K562 (cell line): ENCODE measurements at regions not wholly inside any gene's neighbourhood (a gene's known extent, or its start where the extent isn't known, plus 50 kb on each side); places are given as distances from the start of the nearest gene placed in this dataset.

Experiments used
- ATAC-seq: fragments of 200-7000 bp; cut with Tn5 transposase; 3 replicates; pipeline ENCODE4 v1.9.1; 2020; ENCODE audit warnings: moderate library complexity
- BruUV-seq: library from RNA; stranded (reverse); fragments of 400-500 nt; replicated peaks from 2 replicates; lab custom pipeline; 2021; lab: Mats Ljungman, UMichigan
- CTCF ChIA-PET: fragments of 300-600 bp; formaldehyde crosslinking; extraction: SDS; loops from one replicate; lab custom pipeline; 2021; ENCODE audit warnings: low intra/inter-chr PET ratio; lab: Yijun Ruan, JAX
- POLR2A ChIA-PET: fragments of 300-600, 350-650 bp; sonication (Branson Sonifier 250); formaldehyde crosslinking; extraction: SDS; loops from one replicate; lab custom pipeline; 2021; ENCODE audit warnings: antibody characterized with exemption, inconsistent platforms; lab: Yijun Ruan, JAX
- DNase-seq, 4 experiments: peaks; one replicate each; pipeline versions ENCODE4 v3.0.0 to v3.0.0-alpha.2; 2011 to 2018; ENCODE audit warnings: low spot score in 3 of 4, mixed read lengths in 3 of 4; ENCODE audit errors: extremely low read depth in 1 of 4
- FAIRE-seq: peaks from 2 replicates; lab custom pipeline; 2011; peaks lifted over from hg19 to GRCh38; lab: Jason Lieb, UNC
- H2AFZ ChIP-seq: 2 replicates; pipeline ENCODE4 v1.6.0; 2011; ENCODE audit warnings: low read depth, low read length, control low read depth, inconsistent platforms
- H3K27ac ChIP-seq: fragments of 200-600 bp; 3 replicates; pipeline ENCODE4 v1.8.0; 2011; ENCODE audit warnings: low read depth, mild to moderate bottlenecking, control low read depth, inconsistent platforms, low read length, moderate library complexity, mixed read lengths; ENCODE audit errors: extremely low read depth
- H3K27me3 ChIP-seq, 2 experiments: fragments of 300-600 bp in 1 of 2; 2 replicates in 1 of 2; 3 replicates in 1 of 2; pipeline versions ENCODE4 v1.6.0 to v1.8.0; 2011; ENCODE audit warnings: inconsistent platforms in 2 of 2, low read length in 2 of 2, mild to moderate bottlenecking in 1 of 2, mixed read lengths in 1 of 2, moderate library complexity in 1 of 2; ENCODE audit not compliant: control insufficient read depth in 2 of 2, insufficient read depth in 2 of 2
- H3K36me3 ChIP-seq: fragments of 300-600 bp; 3 replicates; pipeline ENCODE4 v1.8.0; 2011; ENCODE audit warnings: mild to moderate bottlenecking, low read length, inconsistent platforms; ENCODE audit not compliant: control insufficient read depth, insufficient read depth
- H3K4me1 ChIP-seq, 2 experiments: fragments of 200-600 bp in 1 of 2; replicated peaks in 1 of 2; 2 replicates in 1 of 2; 3 replicates in 1 of 2; pipeline versions ENCODE4 v1.5.1 to v1.8.0; 2011; ENCODE audit warnings: inconsistent platforms in 2 of 2, low read length in 2 of 2, mild to moderate bottlenecking in 1 of 2, mixed read lengths in 1 of 2, moderate library complexity in 1 of 2; ENCODE audit not compliant: control insufficient read depth in 2 of 2, insufficient read depth in 2 of 2
- H3K4me2 ChIP-seq: 2 replicates; pipeline ENCODE4 v1.6.1; 2011; ENCODE audit warnings: low read length, control low read depth, inconsistent platforms, mixed read lengths; ENCODE audit not compliant: insufficient read depth
- H3K4me3 ChIP-seq: fragments of 200-600 bp; sonication (generic), shearing (Covaris generic); 2 replicates; pipeline ENCODE4 v1.5.1; 2016; ENCODE audit warnings: control low read depth, inconsistent platforms
- H3K79me2 ChIP-seq: fragments of 200-600 bp; 3 replicates; pipeline ENCODE4 v1.8.0; 2011; ENCODE audit warnings: low read length, inconsistent platforms; ENCODE audit not compliant: control insufficient read depth, insufficient read depth
- H3K9ac ChIP-seq, 2 experiments: 2 replicates each; pipeline versions ENCODE4 v1.6.0 to v1.6.1; 2011; ENCODE audit warnings: low read depth in 2 of 2, low read length in 2 of 2, control low read depth in 1 of 2, inconsistent platforms in 1 of 2, mild to moderate bottlenecking in 1 of 2, mixed read lengths in 1 of 2; ENCODE audit not compliant: insufficient read depth in 1 of 2
- H3K9me1 ChIP-seq: one replicate; pipeline ENCODE4 v1.6.0; 2011; ENCODE audit warnings: inconsistent platforms, mild to moderate bottlenecking, low read length, moderate library complexity; ENCODE audit not compliant: control insufficient read depth, insufficient read depth
- H3K9me3 ChIP-seq: replicated peaks from 2 replicates; pipeline ENCODE4 v1.5.1; 2011; ENCODE audit warnings: low read depth, low read length, inconsistent platforms; ENCODE audit not compliant: control insufficient read depth, insufficient read depth
- H4K20me1 ChIP-seq: replicated peaks from 2 replicates; pipeline ENCODE4 v1.6.1; 2011; ENCODE audit warnings: low read length, inconsistent platforms, mixed read lengths; ENCODE audit not compliant: control insufficient read depth, insufficient read depth
- FOXP4 ChIP-seq: sonication (generic); formaldehyde crosslinking; IDR thresholded peaks from 2 replicates; pipeline ENCODE4 v1.8.0; 2022; ENCODE audit warnings: mild to moderate bottlenecking, missing genetic modification reagents, borderline replicate concordance
- HDAC6 ChIP-seq: IDR thresholded peaks from 2 replicates; pipeline ENCODE4 v1.6.1; 2012; ENCODE audit warnings: low read depth, mild to moderate bottlenecking, control low read depth, inconsistent platforms, low read length, moderate library complexity
- IFI16 ChIP-seq: fragments of 250-450 bp; sonication (Bioruptor Pico); IDR thresholded peaks from 2 replicates; pipeline ENCODE4 v2.1.2; 2022; ENCODE audit warnings: mild to moderate bottlenecking, inconsistent platforms
- MECOM ChIP-seq: fragments of 250-450 bp; sonication (Bioruptor Pico); IDR thresholded peaks from 2 replicates; pipeline ENCODE4 v1.8.0; 2022; ENCODE audit warnings: inconsistent platforms
- XRCC3 ChIP-seq: fragments of 450-650 bp; IDR thresholded peaks from 2 replicates; pipeline ENCODE4 v1.6.1; 2017; ENCODE audit warnings: mild to moderate bottlenecking, moderate library complexity
- ZNF639 ChIP-seq, 2 experiments: fragments of 200-800 bp in 1 of 2; sonication (Bioruptor generic) in 1 of 2; sonication (generic) in 1 of 2; formaldehyde crosslinking in 1 of 2; IDR thresholded peaks in 1 of 2; conservative IDR thresholded peaks in 1 of 2; 2 replicates each; pipeline versions ENCODE4 v1.5.0 to v1.6.1; 2016 to 2020; ENCODE audit warnings: missing compliant biosample characterization in 1 of 2, missing genetic modification characterization in 1 of 2, missing genetic modification reagents in 1 of 2
- WGBS: fragments of 100-300 bp; shearing (Covaris generic); methylation state at CpG from one replicate; pipeline ENCODE4 v1.1.6; 2016; ENCODE audit warnings: low coverage, mixed read lengths; ENCODE audit not compliant: insufficient coverage; ENCODE audit errors: missing lambda C conversion rate; 5-methylcytosine and 5-hydroxymethylcytosine counted together
- in situ Hi-C: fragments of 300-500 bp; cut with MboI; formaldehyde crosslinking; loops from 4 replicates; pipeline ENCODE4 v1.15.0; 2018; ENCODE audit warnings: inconsistent platforms, mixed read lengths
- intact Hi-C: fragments of 100-400 bp; cut with micrococcal nuclease; formaldehyde crosslinking; loops from 2 replicates; pipeline ENCODE4 v1.14.2; 2022

DNA sequence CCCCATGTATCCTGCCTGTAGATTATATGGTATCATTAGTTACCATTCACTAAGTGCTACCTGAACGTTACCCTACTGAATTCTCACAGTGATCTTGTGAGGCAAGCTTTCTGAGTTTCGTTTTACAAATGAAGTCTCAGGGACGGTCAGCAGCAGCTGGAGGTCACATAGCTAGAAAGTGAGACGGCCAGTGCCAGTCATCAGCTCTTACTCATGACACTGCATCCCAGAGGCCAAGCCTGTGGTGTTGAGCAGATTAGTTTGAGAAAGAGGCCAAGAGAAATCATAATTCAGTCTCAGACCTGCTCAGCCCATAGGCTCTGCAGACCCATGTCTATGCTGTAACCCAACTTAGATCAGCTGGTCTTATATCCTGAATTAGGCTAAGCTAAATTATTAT lies 95.7 kb upstream of the EGFLAM start:
- POLR2A ChIA-PET = no interaction called here
- ATAC-seq (no peak), FAIRE-seq (no peak)

More for the DNA sequence above, 95.7 kb upstream of the EGFLAM start:
- Histone ChIP-seq H3K27ac (no peak overlapping the region), H2AFZ (no peak overlapping the region), H3K4me2 (no peak overlapping the region), H3K9me1 (no peaks in the 10 kb centered on the region), H4K20me1 (no peaks in the 10 kb centered on the region), H3K4me3 (no peak overlapping the region), H3K9me3 (no peaks in the 10 kb centered on the region), H3K4me1 (no peaks in the 10 kb centered on the region), H3K36me3 (no peaks in the 10 kb centered on the region), H3K79me2 (no peaks in the 10 kb centered on the region), H3K9ac (no peak overlapping the region), H3K27me3 (peaks cover 11 to 25% of the 10 kb centered on the region in 2 experiments)
- TF ChIP-seq ZNF639 (CRISPR knock-in tag; conservative IDR thresholded peaks at IDR 0.05 in 1 of 2, IDR thresholded peaks at IDR 0.05 in 1 of 2) (no peak), XRCC3 (no peak), FOXP4 (CRISPR knock-in tag) (no peak), HDAC6 (no peak), MECOM (no peak), IFI16 (CRISPR knock-in tag) (no peak)
- WGBS = 2% methylated on average over 4 of the region's 4 CpGs
- intact Hi-C loops = no loop called here
- in situ Hi-C loops = no loop called here
- CTCF ChIA-PET = no interaction called here
- DNase-seq = no peak
- no TSS peak for BruUV-seq
